ENCODE measurements at regions not wholly inside any gene's neighbourhood (a gene's known extent, or its start where the extent isn't known, plus 50 kb on each side); places are given as distances from the start of the nearest gene placed in this dataset.

GRCh38 chr9:120338340-120338739, 241.6 kb downstream of the CDK5RAP2 start:
- H3K4me3 ChIP-seq (ENCODE audit: low read length): no peak overlapping the region
- no peak for TF ChIP-seq CTCF (conservative IDR thresholded peaks at IDR 0.05; ENCODE audit: low read depth, low read length)
- no peak for DNase-seq (ENCODE audit: low read depth)

- H3K4me3 ChIP-seq (ENCODE audit: low read length): no peak overlapping the region
- TF ChIP-seq CTCF (conservative IDR thresholded peaks at IDR 0.05; ENCODE audit: low read depth, low read length): no peak
- DNase-seq (ENCODE audit: low read depth): no peak
These were observed 242.8 kb downstream of the CDK5RAP2 start for GRCh38 chr9:120337131-120337530.

- DNase-seq (ENCODE audit: low read depth): no peak
- no peak overlapping the region for H3K4me3 ChIP-seq (ENCODE audit: low read length)
- TF ChIP-seq CTCF (conservative IDR thresholded peaks at IDR 0.05; ENCODE audit: low read depth, low read length): no peak
These were observed 243.2 kb downstream of the CDK5RAP2 start for GRCh38 chr9:120336753-120337090.

GRCh38 chr9:120336021-120336752, 243.8 kb downstream of the CDK5RAP2 start:
- no peak for DNase-seq (ENCODE audit: low read depth)
- no peak for TF ChIP-seq CTCF (conservative IDR thresholded peaks at IDR 0.05; ENCODE audit: low read depth, low read length)
- H3K4me3 ChIP-seq (ENCODE audit: low read length): no peak overlapping the region

GRCh38 chr9:120331913-120332312, 248.1 kb downstream of the CDK5RAP2 start:
- no peak overlapping the region for H3K4me3 ChIP-seq (ENCODE audit: low read length)
- DNase-seq (ENCODE audit: low read depth): no peak
- no peak for TF ChIP-seq CTCF (conservative IDR thresholded peaks at IDR 0.05; ENCODE audit: low read depth, low read length)

- no peak overlapping the region for H3K4me3 ChIP-seq (ENCODE audit: low read length)
- TF ChIP-seq CTCF (conservative IDR thresholded peaks at IDR 0.05; ENCODE audit: low read depth, low read length): no peak
These were observed 249.9 kb downstream of the CDK5RAP2 start for GRCh38 chr9:120330031-120330430.

GRCh38 chr9:120327322-120327721, 252.6 kb downstream of the CDK5RAP2 start:
- no peak for TF ChIP-seq CTCF (conservative IDR thresholded peaks at IDR 0.05; ENCODE audit: low read depth, low read length)
- no peak overlapping the region for H3K4me3 ChIP-seq (ENCODE audit: low read length)
- no peak for DNase-seq (ENCODE audit: low read depth)

More at GRCh38 chr9:120330031-120330430, 249.9 kb downstream of the CDK5RAP2 start:
- no peak for DNase-seq (ENCODE audit: low read depth)

Measured in retinal pigment epithelial cell (primary cell).